A549 (cell line): ENCODE measurements at regions not wholly inside any gene's neighbourhood (a gene's known extent, or its start where the extent isn't known, plus 50 kb on each side); places are given as distances from the start of the nearest gene placed in this dataset.

Experiments
- CHD2 ChIP-seq: fragments of 150-350 bp; IDR thresholded peaks from 2 replicates; pipeline ENCODE4 v1.6.1; 2014; ENCODE audit warnings: low read length; ENCODE audit not compliant: partially characterized antibody
- ESRRA ChIP-seq: fragments of 150-350 bp; IDR thresholded peaks from 2 replicates; pipeline ENCODE4 v1.6.1; 2014; ENCODE audit warnings: mild to moderate bottlenecking, low read length, borderline replicate concordance
- HEYL ChIP-seq: fragments of 250-450 bp; sonication (Bioruptor Pico); IDR thresholded peaks from 2 replicates; pipeline ENCODE4 v1.8.0; 2021; ENCODE audit warnings: mild to moderate bottlenecking, moderate library complexity
- NPAS2 ChIP-seq: fragments of 250-450 bp; sonication (Bioruptor Pico); IDR thresholded peaks from 2 replicates; pipeline ENCODE4 v1.8.0; 2022; ENCODE audit warnings: mild to moderate bottlenecking, moderate library complexity, borderline replicate concordance
- POLR2A ChIP-seq: IDR thresholded peaks from 2 replicates; pipeline ENCODE4 v1.6.1; 2012; ENCODE audit warnings: mild to moderate bottlenecking, low read length
- REST ChIP-seq: fragments of 200-600 bp; sonication (generic); IDR thresholded peaks from 2 replicates; pipeline ENCODE4 v1.6.1; 2016; ENCODE audit warnings: antibody characterized with exemption, mild to moderate bottlenecking, moderate library complexity
- SREBF2 ChIP-seq: fragments of 450-650 bp; IDR thresholded peaks from 2 replicates; pipeline ENCODE4 v1.6.1; 2014; ENCODE audit warnings: mild to moderate bottlenecking, moderate library complexity
- TF ChIP-seq, protein P1 (sequence below): fragments of 450-650 bp; IDR thresholded peaks from 2 replicates; pipeline ENCODE4 v1.6.1; 2014; ENCODE audit warnings: antibody characterized with exemption
- TF ChIP-seq, protein P2 (sequence below): fragments of >200 bp; sonication (Bioruptor Twin); formaldehyde crosslinking; IDR thresholded peaks from 3 replicates; pipeline ENCODE4 v1.5.1; 2016

GRCh38 chr5:166427211-166427610 is 1864.2 kb upstream of the WWC1 start:
- no peak for TF ChIP-seq NPAS2 (CRISPR knock-in tag)
- no peak for TF ChIP-seq SREBF2
- TF ChIP-seq CHD2: no peak
- TF ChIP-seq, protein P1, sequence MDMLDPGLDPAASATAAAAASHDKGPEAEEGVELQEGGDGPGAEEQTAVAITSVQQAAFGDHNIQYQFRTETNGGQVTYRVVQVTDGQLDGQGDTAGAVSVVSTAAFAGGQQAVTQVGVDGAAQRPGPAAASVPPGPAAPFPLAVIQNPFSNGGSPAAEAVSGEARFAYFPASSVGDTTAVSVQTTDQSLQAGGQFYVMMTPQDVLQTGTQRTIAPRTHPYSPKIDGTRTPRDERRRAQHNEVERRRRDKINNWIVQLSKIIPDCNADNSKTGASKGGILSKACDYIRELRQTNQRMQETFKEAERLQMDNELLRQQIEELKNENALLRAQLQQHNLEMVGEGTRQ: no peak
- TF ChIP-seq, protein P2, sequence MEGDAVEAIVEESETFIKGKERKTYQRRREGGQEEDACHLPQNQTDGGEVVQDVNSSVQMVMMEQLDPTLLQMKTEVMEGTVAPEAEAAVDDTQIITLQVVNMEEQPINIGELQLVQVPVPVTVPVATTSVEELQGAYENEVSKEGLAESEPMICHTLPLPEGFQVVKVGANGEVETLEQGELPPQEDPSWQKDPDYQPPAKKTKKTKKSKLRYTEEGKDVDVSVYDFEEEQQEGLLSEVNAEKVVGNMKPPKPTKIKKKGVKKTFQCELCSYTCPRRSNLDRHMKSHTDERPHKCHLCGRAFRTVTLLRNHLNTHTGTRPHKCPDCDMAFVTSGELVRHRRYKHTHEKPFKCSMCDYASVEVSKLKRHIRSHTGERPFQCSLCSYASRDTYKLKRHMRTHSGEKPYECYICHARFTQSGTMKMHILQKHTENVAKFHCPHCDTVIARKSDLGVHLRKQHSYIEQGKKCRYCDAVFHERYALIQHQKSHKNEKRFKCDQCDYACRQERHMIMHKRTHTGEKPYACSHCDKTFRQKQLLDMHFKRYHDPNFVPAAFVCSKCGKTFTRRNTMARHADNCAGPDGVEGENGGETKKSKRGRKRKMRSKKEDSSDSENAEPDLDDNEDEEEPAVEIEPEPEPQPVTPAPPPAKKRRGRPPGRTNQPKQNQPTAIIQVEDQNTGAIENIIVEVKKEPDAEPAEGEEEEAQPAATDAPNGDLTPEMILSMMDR: no peak
- TF ChIP-seq ESRRA: no peak
- TF ChIP-seq POLR2A: no peak
- TF ChIP-seq REST: no peak
- no peak for TF ChIP-seq HEYL (CRISPR knock-in tag)
